Calu3 (cell line): ENCODE measurements at regions not wholly inside any gene's neighbourhood (a gene's known extent, or its start where the extent isn't known, plus 50 kb on each side); places are given as distances from the start of the nearest gene placed in this dataset.

Source experiments
- BruUV-seq: library from RNA; stranded (reverse); fragments of 400-500 nt; replicated peaks from 2 replicates; lab custom pipeline; 2021; lab: Mats Ljungman, UMichigan
- CTCF ChIA-PET: fragments of 300-600 bp; sonication (Branson Sonifier 250); formaldehyde crosslinking; loops from one replicate; lab custom pipeline; 2022; ENCODE audit warnings: antibody characterized with exemption; lab: Charles Lee
- DNase-seq: peaks from one replicate; pipeline ENCODE4 v3.0.0; 2022
- H3K27ac Mint-ChIP-seq: one replicate; pipeline ENCODE4 v1.8.0; 2022; ENCODE audit warnings: mixed read lengths; ENCODE audit not compliant: unreplicated experiment
- H3K27me3 Mint-ChIP-seq: one replicate; pipeline ENCODE4 v1.8.0; 2022; ENCODE audit warnings: mixed read lengths; ENCODE audit not compliant: unreplicated experiment
- H3K36me3 Mint-ChIP-seq: one replicate; pipeline ENCODE4 v1.8.0; 2022; ENCODE audit warnings: mild to moderate bottlenecking, moderate library complexity, mixed read lengths; ENCODE audit not compliant: insufficient read depth, unreplicated experiment
- H3K4me1 Mint-ChIP-seq: one replicate; pipeline ENCODE4 v1.8.0; 2022; ENCODE audit warnings: mild to moderate bottlenecking, low read depth, mixed read lengths; ENCODE audit not compliant: unreplicated experiment
- H3K4me3 Mint-ChIP-seq: one replicate; pipeline ENCODE4 v1.8.0; 2022; ENCODE audit warnings: mild to moderate bottlenecking, low read depth, moderate library complexity, mixed read lengths; ENCODE audit not compliant: unreplicated experiment
- H3K9me3 Mint-ChIP-seq: one replicate; pipeline ENCODE4 v1.8.0; 2022; ENCODE audit warnings: low read depth, mixed read lengths; ENCODE audit not compliant: unreplicated experiment
- CTCF ChIP-seq: fragments of 200-600 bp; IDR thresholded peaks from one replicate; pipeline ENCODE4 v1.8.0; 2022; ENCODE audit warnings: antibody characterized with exemption; ENCODE audit not compliant: unreplicated experiment
- intact Hi-C: fragments of 100-400 bp; cut with micrococcal nuclease; formaldehyde crosslinking; loops from one replicate; pipeline ENCODE4 v1.10.0; 2022; ENCODE audit not compliant: unreplicated experiment

GRCh38 chr4:159722918-159723317, 620.0 kb downstream of the RAPGEF2 start:
- Mint-ChIP-seq H3K27me3 (no peaks in the 10 kb centered on the region), H3K4me3 (no peak overlapping the region)
- no peak for DNase-seq

GRCh38 chr4:159723341-159724048, 620.6 kb downstream of the RAPGEF2 start:
- Mint-ChIP-seq H3K9me3 (no peaks in the 10 kb centered on the region), H3K27ac (no peak overlapping the region), H3K4me1 (no peaks in the 10 kb centered on the region), H3K27me3 (no peaks in the 10 kb centered on the region), H3K4me3 (no peak overlapping the region), H3K36me3 (no peaks in the 10 kb centered on the region)
- no peak for DNase-seq
- no TSS peak for BruUV-seq
- CTCF ChIA-PET, result interaction anchor here (1.1 kb wide), 1 partner anchor 28 kb away, joined by 3 read pairs; no protein-coding TSS in a partner anchor
- intact Hi-C loops, result no loop called here
- TF ChIP-seq CTCF, result no peak

More at GRCh38 chr4:159722918-159723317, 620.0 kb downstream of the RAPGEF2 start:
- BruUV-seq, result no TSS peak
- CTCF ChIA-PET, result no interaction called here
- Mint-ChIP-seq H3K36me3 (no peaks in the 10 kb centered on the region), H3K4me1 (no peaks in the 10 kb centered on the region), H3K27ac (no peak overlapping the region), H3K9me3 (no peaks in the 10 kb centered on the region)
- TF ChIP-seq CTCF, result no peak
- intact Hi-C loops, result no loop called here

- intact Hi-C loops, result no loop called here
Observed at GRCh38 chr4:159725571-159725970, 622.7 kb downstream of the RAPGEF2 start.

More at GRCh38 chr4:159725571-159725970, 622.7 kb downstream of the RAPGEF2 start:
- Mint-ChIP-seq H3K4me1 (no peaks in the 10 kb centered on the region), H3K4me3 (no peak overlapping the region), H3K9me3 (no peaks in the 10 kb centered on the region), H3K27me3 (no peaks in the 10 kb centered on the region), H3K36me3 (no peaks in the 10 kb centered on the region), H3K27ac (no peak overlapping the region)
- TF ChIP-seq CTCF, result no peak
- CTCF ChIA-PET, result no interaction called here
- no peak for DNase-seq
- BruUV-seq, result no TSS peak
